Kidney (tissue), 13 donors: ENCODE measurements at regions not wholly inside any gene's neighbourhood (a gene's known extent, or its start where the extent isn't known, plus 50 kb on each side); places are given as distances from the start of the nearest gene placed in this dataset.
"Not testable (repeated sequence)": the region's sequence is repeated elsewhere in the genome, so short reads cannot be mapped to it uniquely, and the experiment has no call there.

Experiments used
- DNase-seq, 5 donors: peaks; one replicate each; pipeline ENCODE4 v3.0.0-alpha.2; 2013 to 2020
- FAIRE-seq: peaks from 2 replicates; lab custom pipeline; 2012; peaks lifted over from hg19 to GRCh38; lab: Jason Lieb, UNC
- H3K27ac ChIP-seq, 2 donors: one replicate each; pipeline ENCODE4 v1.7.0; 2013; ENCODE audit warnings: low read depth in 2 of 2, low read length in 2 of 2, inconsistent platforms in 1 of 2
- H3K27me3 ChIP-seq: one replicate; pipeline ENCODE4 v1.7.1; 2013; ENCODE audit warnings: low read length, inconsistent platforms; ENCODE audit not compliant: control insufficient read depth, insufficient read depth
- H3K36me3 ChIP-seq, 3 donors: one replicate each; pipeline versions ENCODE4 v1.7.0 to v1.7.1; 2013; ENCODE audit warnings: low read length in 3 of 3, control low read depth in 1 of 3, inconsistent platforms in 1 of 3; ENCODE audit not compliant: insufficient read depth in 3 of 3, control insufficient read depth in 2 of 3
- H3K4me1 ChIP-seq, 3 donors: one replicate each; pipeline versions ENCODE4 v1.7.0 to v1.7.1; 2013; ENCODE audit warnings: low read length in 3 of 3, inconsistent platforms in 1 of 3, low read depth in 1 of 3; ENCODE audit not compliant: control insufficient read depth in 2 of 3, insufficient read depth in 2 of 3
- H3K4me3 ChIP-seq, 3 donors: one replicate each; pipeline versions ENCODE4 v1.7.0 to v1.8.1; 2013; ENCODE audit warnings: low read length in 3 of 3, control low read depth in 1 of 3, inconsistent platforms in 1 of 3
- H3K9ac ChIP-seq, 3 donors: one replicate each; pipeline versions ENCODE4 v1.7.0 to v1.7.1; 2013; ENCODE audit warnings: low read length in 3 of 3, control low read depth in 1 of 3, inconsistent platforms in 1 of 3
- H3K9me3 ChIP-seq, 3 donors: one replicate each; pipeline versions ENCODE4 v1.7.0 to v1.7.1; 2013; ENCODE audit warnings: low read length in 3 of 3, control low read depth in 1 of 3, inconsistent platforms in 1 of 3; ENCODE audit not compliant: control insufficient read depth in 2 of 3, insufficient read depth in 1 of 3
- intact Hi-C: fragments of 100-400 bp; cut with DNase I; formaldehyde crosslinking; loops from one replicate; pipeline ENCODE4 v1.11.1; 2022
- TF ChIP-seq, protein P1 (sequence below): IDR thresholded peaks from 3 replicates; pipeline ENCODE4 v1.5.1; 2012; ENCODE audit warnings: mild to moderate bottlenecking, moderate library complexity, borderline replicate concordance; ENCODE audit not compliant: insufficient read depth; ENCODE audit errors: extremely low read depth
- donor health status: control.
- donor health status: control.
- donor health status: control.
- donor health status: control.
- donor health status: control.
- donor health status: DM: yes; HTN: yes; CAD: no.
- donor health status: Normal renal cell carcinoma (clear cell type).

DNA sequence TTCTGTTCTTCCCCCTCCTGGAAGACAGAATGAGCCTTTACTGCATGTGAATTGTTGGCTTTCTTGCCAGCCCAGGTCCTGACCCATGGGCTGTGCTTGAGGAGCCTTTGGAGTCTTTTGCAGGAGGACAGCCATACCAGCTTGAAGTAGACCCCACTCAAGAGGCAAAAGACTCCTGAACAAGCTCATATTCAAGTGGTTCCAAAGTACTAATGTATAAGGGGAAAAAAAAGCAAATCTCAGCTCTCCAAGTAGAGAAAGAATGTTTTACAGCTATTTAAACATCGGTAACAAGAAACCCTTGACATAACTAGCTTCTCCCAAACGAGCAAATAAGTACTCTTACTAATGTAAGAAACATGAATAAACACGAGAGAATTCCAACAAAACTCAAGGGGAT is 174.9 kb upstream of the MXRA5 start:
- TF ChIP-seq, protein P1, sequence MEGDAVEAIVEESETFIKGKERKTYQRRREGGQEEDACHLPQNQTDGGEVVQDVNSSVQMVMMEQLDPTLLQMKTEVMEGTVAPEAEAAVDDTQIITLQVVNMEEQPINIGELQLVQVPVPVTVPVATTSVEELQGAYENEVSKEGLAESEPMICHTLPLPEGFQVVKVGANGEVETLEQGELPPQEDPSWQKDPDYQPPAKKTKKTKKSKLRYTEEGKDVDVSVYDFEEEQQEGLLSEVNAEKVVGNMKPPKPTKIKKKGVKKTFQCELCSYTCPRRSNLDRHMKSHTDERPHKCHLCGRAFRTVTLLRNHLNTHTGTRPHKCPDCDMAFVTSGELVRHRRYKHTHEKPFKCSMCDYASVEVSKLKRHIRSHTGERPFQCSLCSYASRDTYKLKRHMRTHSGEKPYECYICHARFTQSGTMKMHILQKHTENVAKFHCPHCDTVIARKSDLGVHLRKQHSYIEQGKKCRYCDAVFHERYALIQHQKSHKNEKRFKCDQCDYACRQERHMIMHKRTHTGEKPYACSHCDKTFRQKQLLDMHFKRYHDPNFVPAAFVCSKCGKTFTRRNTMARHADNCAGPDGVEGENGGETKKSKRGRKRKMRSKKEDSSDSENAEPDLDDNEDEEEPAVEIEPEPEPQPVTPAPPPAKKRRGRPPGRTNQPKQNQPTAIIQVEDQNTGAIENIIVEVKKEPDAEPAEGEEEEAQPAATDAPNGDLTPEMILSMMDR = no peak
- H3K9me3 ChIP-seq = no peaks in the 10 kb centered on the region
- H3K27me3 ChIP-seq = peaks cover 2% of the 10 kb centered on the region
- no peaks in the 10 kb centered on the region for H3K4me1 ChIP-seq
- DNase-seq = no peak
- FAIRE-seq = no peak
- intact Hi-C loops = no loop called here
- no peak overlapping the region for H3K4me3 ChIP-seq
- no peak overlapping the region for H3K9ac ChIP-seq
- H3K27ac ChIP-seq = no peak overlapping the region
- H3K36me3 ChIP-seq = no peaks in the 10 kb centered on the region

DNA sequence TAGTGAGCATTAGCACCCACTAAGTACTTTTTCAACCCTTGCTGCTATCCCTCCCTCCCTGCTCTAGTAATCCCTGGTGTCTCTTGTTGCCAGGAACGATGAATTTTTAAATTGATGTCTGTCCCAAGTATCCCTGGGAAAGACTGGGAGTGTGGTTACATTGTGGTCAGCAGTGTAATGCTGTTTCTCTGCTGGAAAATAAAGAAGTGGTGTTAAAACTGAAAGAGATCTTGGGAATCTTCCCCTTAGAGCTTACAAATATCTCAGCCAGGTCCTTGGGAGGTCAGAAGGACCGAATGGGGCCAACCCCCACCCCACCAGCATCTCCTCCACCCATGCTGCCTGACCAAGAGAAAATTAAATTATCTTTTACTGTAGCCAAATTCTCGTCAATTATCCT is 174.5 kb upstream of the MXRA5 start:
- H3K9ac ChIP-seq = no peak overlapping the region
- TF ChIP-seq, protein P1 = no peak
- intact Hi-C loops = no loop called here
- DNase-seq (no peak), FAIRE-seq (no peak)
- no peak overlapping the region for H3K4me3 ChIP-seq
- no peaks in the 10 kb centered on the region for H3K9me3 ChIP-seq
- peaks cover 2% of the 10 kb centered on the region for H3K27me3 ChIP-seq
- H3K27ac ChIP-seq = no peak overlapping the region
- no peaks in the 10 kb centered on the region for H3K36me3 ChIP-seq
- H3K4me1 ChIP-seq = no peaks in the 10 kb centered on the region

DNA sequence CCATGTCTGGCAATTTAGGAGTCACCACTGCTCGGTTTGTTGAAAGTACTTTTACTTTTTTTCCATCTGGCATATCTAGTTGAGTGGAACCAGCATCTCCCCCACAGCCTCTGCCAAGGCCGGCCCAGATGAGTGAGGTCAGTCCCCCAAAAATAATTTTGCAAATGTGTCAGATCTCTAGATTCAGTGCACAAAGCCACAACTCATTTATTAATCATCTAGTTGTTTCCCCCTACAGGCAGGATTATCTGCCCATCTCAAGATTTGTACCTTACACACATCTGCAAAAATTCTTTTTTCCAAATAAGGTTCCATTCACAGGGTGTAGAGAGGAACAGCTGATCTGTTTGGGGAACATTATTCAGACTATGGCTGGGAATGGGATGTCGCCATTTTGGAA is 174.0 kb upstream of the MXRA5 start:
- DNase-seq (no peak), FAIRE-seq (no peak)
- Histone ChIP-seq H3K27ac (no peak overlapping the region), H3K27me3 (peaks cover 2% of the 10 kb centered on the region), H3K36me3 (no peaks in the 10 kb centered on the region), H3K4me3 (no peak overlapping the region), H3K9me3 (no peaks in the 10 kb centered on the region), H3K4me1 (no peaks in the 10 kb centered on the region), H3K9ac (no peak overlapping the region)
- TF ChIP-seq, protein P1 = no peak
- intact Hi-C loops = no loop called here

DNA sequence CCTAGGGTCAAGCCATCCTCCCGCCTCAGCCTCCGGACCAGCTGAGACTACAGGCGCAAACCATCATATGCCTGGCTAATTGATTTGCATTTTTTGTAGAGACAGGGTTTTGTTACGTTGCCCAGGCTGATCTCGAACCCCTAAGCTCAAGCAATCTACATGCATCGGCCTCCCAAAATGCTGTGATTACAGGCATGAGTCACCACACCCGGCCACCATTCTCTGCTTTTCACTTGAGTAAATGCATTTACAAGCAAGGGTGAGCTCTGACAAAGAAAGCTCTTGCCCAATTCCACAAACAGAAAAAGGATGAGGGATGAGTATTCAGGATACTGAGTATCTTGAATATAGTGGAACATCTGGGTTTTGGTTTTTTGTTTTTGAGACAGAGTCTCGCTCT is 172.9 kb upstream of the MXRA5 start:
- H3K27me3 ChIP-seq, H3K9me3 ChIP-seq, H3K36me3 ChIP-seq, intact Hi-C loops, H3K9ac ChIP-seq, H3K4me1 ChIP-seq, H3K4me3 ChIP-seq, H3K27ac ChIP-seq, FAIRE-seq, DNase-seq: not testable (repeated sequence)
